ENCODE measurements at regions not wholly inside any gene's neighbourhood (a gene's known extent, or its start where the extent isn't known, plus 50 kb on each side); places are given as distances from the start of the nearest gene placed in this dataset.

DNA sequence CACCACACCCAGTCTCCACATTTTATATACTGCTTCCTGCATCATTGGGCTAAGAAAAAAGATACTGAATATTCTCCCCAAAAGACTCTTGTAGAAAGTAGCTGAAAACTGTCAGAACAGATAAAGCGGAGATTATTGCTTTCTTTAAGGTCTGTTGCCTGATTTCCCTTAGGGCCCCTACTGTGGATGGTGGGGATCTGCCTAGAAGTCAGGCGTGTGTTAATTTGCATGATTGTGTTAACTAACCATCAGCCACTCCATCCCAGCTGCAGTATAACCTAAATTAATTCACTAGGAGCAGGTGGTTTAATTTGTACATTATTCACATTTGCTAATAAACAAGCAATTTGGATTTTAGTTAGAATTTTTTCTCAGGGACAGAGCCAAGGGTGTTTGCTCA is 360.3 kb downstream of the FBXW7 start:
- ATAC-seq (no peak), DNase-seq (no peak)
- Mint-ChIP-seq H3K27ac (no peak overlapping the region), H3K4me1 (no peaks in the 10 kb centered on the region), H3K36me3 (no peaks in the 10 kb centered on the region), H3K27me3 (no peaks in the 10 kb centered on the region), H3K9me3 (ENCODE audit: low read depth) (no peaks in the 10 kb centered on the region), H3K4me3 (no peak overlapping the region)
- CTCF ChIA-PET = no interaction called here

DNA sequence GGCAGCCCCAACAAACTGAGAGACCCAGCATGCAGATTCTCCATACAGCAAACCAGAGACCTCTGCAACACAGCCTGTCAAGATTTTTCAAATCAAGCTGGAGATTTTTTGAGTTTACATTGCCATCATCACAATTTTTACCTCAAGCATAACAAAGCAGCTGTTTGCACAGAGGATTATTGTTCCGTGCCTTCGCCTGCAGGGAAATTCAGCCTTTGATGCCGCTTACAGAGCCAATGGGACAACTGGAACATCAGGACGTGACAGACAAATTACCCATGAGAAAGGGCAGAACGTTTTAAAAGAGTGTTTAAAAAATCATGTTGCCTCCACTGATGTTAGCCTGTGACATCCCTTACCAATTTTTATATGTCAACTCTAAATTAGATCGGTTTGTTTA is 363.7 kb downstream of the FBXW7 start:
- CTCF ChIA-PET = no interaction called here
- Mint-ChIP-seq H3K36me3 (no peaks in the 10 kb centered on the region), H3K27ac (no peak overlapping the region), H3K4me1 (no peaks in the 10 kb centered on the region), H3K4me3 (no peak overlapping the region), H3K27me3 (no peaks in the 10 kb centered on the region), H3K9me3 (ENCODE audit: low read depth) (no peaks in the 10 kb centered on the region)
- ATAC-seq = no peak
- no peak for DNase-seq

DNA sequence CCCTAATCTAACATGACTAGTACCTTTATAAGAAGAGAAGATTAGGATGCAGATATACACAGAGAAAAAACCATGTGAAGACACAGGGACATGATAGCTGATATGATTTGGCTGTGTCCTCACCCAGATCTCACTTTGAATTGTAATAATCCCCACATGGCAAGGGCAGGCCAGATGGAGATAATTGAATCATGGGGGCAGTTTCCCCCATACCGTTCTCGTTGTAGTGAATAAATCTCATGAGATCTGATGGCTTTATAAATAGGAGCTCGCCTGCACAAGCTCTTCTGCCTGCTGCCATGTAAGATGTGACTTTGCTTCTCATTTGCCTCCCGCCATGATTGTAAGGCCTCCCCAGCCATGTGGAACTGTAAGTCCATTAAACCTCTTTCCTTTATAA is 364.3 kb downstream of the FBXW7 start:
- H3K27me3 Mint-ChIP-seq = no peaks in the 10 kb centered on the region
- no peak for ATAC-seq
- no peaks in the 10 kb centered on the region for H3K9me3 Mint-ChIP-seq (ENCODE audit: low read depth)
- no peak for DNase-seq
- no peaks in the 10 kb centered on the region for H3K36me3 Mint-ChIP-seq
- CTCF ChIA-PET = no interaction called here
- no peak overlapping the region for H3K27ac Mint-ChIP-seq
- no peak overlapping the region for H3K4me3 Mint-ChIP-seq
- H3K4me1 Mint-ChIP-seq = no peaks in the 10 kb centered on the region

DNA sequence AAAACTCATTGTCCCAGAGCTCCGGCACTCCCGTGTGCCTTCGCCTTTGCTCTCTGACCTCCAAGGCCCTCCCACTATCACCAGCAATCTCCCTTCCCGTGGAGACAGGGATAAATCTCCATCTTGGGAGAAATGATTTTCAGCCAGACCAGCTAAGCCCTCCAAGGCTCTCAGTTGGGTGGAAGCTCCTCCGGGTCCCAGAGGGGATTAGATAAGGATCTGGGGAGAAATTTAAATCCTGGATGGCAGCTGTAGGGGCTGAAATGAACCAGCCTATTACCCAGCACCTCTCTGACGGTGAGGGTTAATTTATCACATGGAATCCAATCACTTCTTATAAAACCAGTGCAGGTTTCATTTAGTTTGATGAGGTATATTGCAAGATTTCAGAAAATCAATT is 366.2 kb downstream of the FBXW7 start:
- ATAC-seq (no peak), DNase-seq (no peak)
- Mint-ChIP-seq H3K27ac (no peak overlapping the region), H3K9me3 (ENCODE audit: low read depth) (no peaks in the 10 kb centered on the region), H3K4me3 (no peak overlapping the region), H3K4me1 (no peaks in the 10 kb centered on the region), H3K27me3 (no peaks in the 10 kb centered on the region), H3K36me3 (no peaks in the 10 kb centered on the region)
- CTCF ChIA-PET = no interaction called here

DNA sequence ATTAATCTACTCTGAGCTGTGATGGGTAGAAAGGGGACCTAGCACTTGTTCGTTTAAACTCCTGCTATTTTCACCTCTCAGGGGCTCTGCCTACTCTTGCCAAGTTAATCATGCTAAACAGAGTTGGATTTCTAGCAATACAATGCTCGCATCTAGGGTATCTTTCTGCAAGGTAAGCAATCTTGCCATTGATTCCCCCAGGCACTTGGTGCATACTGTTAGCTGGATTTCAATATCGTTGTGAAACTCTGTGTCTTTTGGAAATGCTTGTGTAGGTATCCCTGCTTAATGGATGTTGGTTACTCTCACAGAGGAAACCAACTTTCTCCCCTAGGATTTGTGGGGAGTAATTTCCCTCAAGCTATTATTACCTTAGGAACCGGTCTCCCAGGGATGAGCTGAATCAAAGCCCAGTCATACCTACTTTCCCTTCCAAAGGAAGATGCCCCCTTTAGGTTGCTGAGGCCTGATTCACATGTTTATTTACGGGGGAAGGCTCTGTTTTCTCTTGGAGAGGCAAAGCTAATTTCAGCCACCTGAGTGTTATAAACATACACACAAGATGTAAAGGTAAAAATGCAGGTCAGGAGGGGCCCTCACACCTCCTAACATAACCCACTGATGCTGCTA is 366.8 kb downstream of the FBXW7 start:
- ATAC-seq (no peak), DNase-seq (no peak)
- H3K27ac Mint-ChIP-seq = no peak overlapping the region
- H3K9me3 Mint-ChIP-seq (ENCODE audit: low read depth) = no peaks in the 10 kb centered on the region
- CTCF ChIA-PET = no interaction called here
- H3K4me3 Mint-ChIP-seq = no peak overlapping the region
- peaks cover 5% of the 10 kb centered on the region for H3K27me3 Mint-ChIP-seq
- no peaks in the 10 kb centered on the region for H3K4me1 Mint-ChIP-seq
- H3K36me3 Mint-ChIP-seq = no peaks in the 10 kb centered on the region

DNA sequence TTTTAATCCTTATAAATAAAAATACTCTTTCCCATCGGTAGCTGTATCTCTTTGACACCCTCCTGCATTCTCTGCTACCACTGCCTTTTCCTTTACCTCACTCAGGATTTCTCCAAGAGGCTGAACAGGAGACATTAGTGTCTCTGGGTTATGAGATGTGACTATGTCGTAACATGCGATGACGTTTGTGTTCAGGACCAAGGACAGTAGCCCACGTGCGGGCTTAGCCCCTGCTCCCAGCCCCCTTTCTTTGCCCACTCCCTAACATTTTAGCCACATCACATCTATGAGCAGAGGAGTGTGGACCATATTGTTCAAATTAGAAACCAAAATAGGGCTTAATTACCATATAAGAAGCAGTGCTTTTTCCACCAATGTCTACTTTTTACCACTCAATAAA is 369.3 kb downstream of the FBXW7 start:
- Mint-ChIP-seq H3K9me3 (ENCODE audit: low read depth) (no peaks in the 10 kb centered on the region), H3K27ac (no peak overlapping the region), H3K27me3 (peaks cover 11% of the 10 kb centered on the region), H3K4me3 (no peak overlapping the region), H3K4me1 (no peaks in the 10 kb centered on the region), H3K36me3 (no peaks in the 10 kb centered on the region)
- DNase-seq (no peak), ATAC-seq (no peak)
- CTCF ChIA-PET = no interaction called here

DNA sequence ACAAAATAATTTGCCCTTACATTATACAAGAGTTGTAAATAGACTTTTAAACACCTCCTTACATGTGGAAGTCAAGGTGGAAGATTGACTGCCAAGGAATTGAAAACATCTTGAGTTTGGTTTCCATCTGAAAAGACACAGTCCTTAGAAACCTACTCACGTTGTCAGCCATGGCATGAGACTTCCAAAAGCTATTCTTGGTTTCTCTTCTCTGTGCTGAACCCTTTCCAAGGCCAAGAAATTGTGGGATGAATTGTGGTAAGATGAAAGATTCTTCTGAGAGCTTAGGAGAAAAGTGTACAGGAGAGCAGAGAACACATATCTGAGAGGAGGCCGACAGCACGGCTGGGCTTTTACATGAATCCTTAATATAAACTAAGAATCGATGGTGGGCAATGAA is 370.0 kb downstream of the FBXW7 start:
- Mint-ChIP-seq H3K4me1 (no peaks in the 10 kb centered on the region), H3K9me3 (ENCODE audit: low read depth) (no peaks in the 10 kb centered on the region), H3K27me3 (peaks cover 11% of the 10 kb centered on the region), H3K27ac (no peak overlapping the region), H3K36me3 (no peaks in the 10 kb centered on the region), H3K4me3 (no peak overlapping the region)
- CTCF ChIA-PET = no interaction called here
- DNase-seq = no peak
- ATAC-seq = no peak

DNA sequence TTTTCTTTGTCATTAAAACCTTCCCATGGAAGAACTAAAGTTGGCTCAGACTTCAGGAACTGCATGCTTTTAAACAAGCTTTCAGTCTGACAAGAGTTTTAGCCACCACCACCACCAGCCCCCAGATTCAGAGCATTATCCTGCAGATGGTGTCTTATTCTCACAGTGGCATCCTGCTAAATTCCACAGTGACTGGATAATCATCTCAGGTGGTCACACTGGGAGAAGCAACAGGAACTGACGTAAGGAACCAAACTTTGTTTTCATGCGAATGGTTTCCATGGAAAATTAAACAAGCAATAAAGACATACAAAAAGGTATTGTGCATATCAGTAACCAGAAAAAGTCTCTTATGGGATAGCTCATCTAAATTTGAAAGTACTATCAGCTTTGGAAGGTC is 370.7 kb downstream of the FBXW7 start:
- Mint-ChIP-seq H3K9me3 (ENCODE audit: low read depth) (no peaks in the 10 kb centered on the region), H3K36me3 (no peaks in the 10 kb centered on the region), H3K4me3 (no peak overlapping the region), H3K27ac (no peak overlapping the region), H3K27me3 (peaks cover 11% of the 10 kb centered on the region), H3K4me1 (no peaks in the 10 kb centered on the region)
- no peak for ATAC-seq
- no peak for DNase-seq
- CTCF ChIA-PET = no interaction called here

DNA sequence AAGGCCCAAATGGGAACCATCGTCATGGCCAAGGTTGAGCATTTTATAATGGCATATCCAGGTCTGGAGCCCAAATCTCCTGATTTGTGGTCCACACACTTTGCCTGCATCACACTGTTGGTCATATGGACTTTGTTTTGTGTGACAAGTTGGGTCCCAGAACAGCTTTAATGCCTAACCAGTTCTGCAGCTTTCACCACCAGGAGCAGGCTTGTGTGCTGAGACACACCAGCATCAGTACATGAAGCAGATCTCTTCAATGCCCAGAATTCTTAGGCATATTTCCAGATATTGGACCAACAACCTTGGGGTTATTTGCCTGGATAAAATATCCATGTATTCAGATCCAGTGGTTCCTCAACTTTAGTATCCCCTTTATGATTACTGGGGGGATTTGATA is 371.3 kb downstream of the FBXW7 start:
- Mint-ChIP-seq H3K36me3 (no peaks in the 10 kb centered on the region), H3K4me1 (no peaks in the 10 kb centered on the region), H3K4me3 (no peak overlapping the region), H3K27ac (no peak overlapping the region), H3K9me3 (ENCODE audit: low read depth) (no peaks in the 10 kb centered on the region), H3K27me3 (peaks cover 11% of the 10 kb centered on the region)
- DNase-seq = no peak
- no peak for ATAC-seq
- CTCF ChIA-PET = no interaction called here

DNA sequence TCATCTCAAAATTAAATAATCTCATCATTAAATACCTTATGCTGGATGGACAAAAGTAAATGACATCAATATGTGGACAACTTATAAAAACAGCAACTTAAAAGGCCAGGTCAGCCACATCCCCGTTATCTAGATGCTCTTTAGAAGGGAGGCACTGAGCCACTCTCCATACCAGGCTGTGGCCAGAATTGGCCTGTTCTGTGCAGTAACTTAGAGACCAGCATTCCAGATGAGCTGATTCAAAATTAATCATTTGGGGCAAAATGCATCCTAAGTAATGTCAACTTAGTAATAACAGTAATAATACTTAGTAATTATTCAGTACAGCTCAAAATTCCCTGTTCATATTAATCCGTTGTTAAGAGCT is 373.6 kb downstream of the FBXW7 start:
- no peak overlapping the region for H3K27ac Mint-ChIP-seq
- H3K4me1 Mint-ChIP-seq = peaks cover 2% of the 10 kb centered on the region
- no peak for DNase-seq
- H3K4me3 Mint-ChIP-seq = no peak overlapping the region
- no peaks in the 10 kb centered on the region for H3K9me3 Mint-ChIP-seq (ENCODE audit: low read depth)
- H3K27me3 Mint-ChIP-seq = peaks cover 11% of the 10 kb centered on the region
- CTCF ChIA-PET = no interaction called here
- H3K36me3 Mint-ChIP-seq = no peaks in the 10 kb centered on the region
- ATAC-seq = no peak

DNA sequence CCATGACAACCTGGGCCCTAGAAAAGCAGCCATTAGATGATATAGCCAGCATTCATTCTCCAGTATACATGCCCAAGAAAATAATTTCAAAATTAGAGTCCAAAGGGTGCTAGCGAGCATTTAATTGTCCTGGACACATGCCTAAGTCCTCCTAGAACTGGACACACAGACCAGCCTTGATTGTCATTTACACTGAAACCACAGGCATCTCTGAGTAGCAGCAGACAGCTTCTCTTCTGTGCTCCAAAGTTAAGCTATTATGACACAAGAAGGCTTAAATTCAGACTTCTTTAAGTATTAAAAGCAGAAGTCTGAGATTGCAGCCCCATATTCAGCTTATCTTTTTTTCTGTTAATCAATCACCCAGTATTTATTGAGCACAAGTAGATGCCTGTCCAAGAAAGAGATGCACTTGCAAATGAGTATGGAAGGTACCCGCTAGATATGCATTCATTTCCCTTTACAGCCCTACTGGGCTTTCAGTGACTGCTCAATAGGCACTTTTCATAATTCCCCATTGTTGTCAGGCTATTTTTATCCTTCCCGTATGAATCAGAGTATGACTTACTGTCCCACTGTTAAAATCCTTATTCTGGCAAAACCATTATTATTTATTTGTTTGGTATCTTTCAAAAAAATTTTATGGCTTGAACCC is 374.1 kb downstream of the FBXW7 start:
- ATAC-seq (no peak), DNase-seq (no peak)
- Mint-ChIP-seq H3K4me1 (peaks cover 2% of the 10 kb centered on the region), H3K4me3 (no peak overlapping the region), H3K27me3 (peaks cover 11% of the 10 kb centered on the region), H3K36me3 (no peaks in the 10 kb centered on the region), H3K9me3 (ENCODE audit: low read depth) (no peaks in the 10 kb centered on the region), H3K27ac (no peak overlapping the region)
- CTCF ChIA-PET = no interaction called here

DNA sequence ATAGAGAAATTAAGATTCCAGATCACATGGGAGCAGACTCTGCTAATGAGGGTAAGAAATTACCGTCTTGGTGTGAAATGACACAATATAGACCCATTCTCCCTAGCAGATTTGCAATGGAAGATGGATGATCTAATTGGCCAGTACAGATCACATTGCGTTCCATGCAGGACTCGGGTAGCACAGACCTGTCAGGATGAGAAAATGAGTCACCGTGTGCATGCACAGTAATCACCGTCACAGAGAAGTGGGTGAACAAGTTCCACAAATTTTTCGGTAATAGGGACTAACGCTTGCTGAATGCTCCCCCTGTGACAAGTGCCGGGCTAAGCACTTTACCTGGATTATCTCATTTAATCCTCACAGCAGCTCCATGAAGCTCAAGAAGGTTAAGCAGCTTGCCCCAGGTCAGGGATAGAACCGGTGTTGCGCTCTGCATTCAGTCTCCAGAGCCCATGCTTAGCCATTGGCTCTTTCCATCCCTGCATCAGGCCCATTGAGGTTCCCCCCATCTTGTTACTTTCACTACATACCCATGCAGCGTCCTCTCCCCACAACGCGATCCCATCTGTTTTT is 375.6 kb downstream of the FBXW7 start:
- Mint-ChIP-seq H3K4me3 (no peak overlapping the region), H3K27me3 (peaks cover 11% of the 10 kb centered on the region), H3K36me3 (no peaks in the 10 kb centered on the region), H3K9me3 (ENCODE audit: low read depth) (no peaks in the 10 kb centered on the region), H3K27ac (no peak overlapping the region), H3K4me1 (peaks cover 2% of the 10 kb centered on the region)
- DNase-seq = no peak
- CTCF ChIA-PET = interaction anchor here (0.8 kb wide), 1 partner anchor 10 kb away, joined by 3 read pairs; no protein-coding TSS in a partner anchor
- ATAC-seq = no peak

DNA sequence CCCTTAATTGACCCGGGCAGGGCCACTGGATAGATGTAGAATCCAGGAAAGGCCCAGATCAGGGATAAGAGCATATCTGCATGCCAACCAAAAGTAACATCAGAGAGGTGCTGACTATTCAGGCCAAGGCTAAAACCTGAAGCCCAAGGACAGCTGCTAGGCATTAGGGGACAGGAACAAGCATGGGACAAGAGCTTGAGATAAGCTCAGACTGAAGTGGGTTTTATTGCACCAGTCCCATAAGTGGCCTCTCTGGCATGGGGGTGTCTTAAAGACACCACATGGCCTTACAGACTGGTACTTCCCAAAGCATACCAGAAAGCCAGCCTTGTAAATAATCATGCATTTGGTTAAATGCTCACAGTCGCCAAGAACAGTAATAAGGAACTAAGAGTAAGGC is 376.1 kb downstream of the FBXW7 start:
- no peaks in the 10 kb centered on the region for H3K9me3 Mint-ChIP-seq (ENCODE audit: low read depth)
- H3K27me3 Mint-ChIP-seq = peaks cover 11% of the 10 kb centered on the region
- no peak overlapping the region for H3K27ac Mint-ChIP-seq
- CTCF ChIA-PET = no interaction called here
- H3K4me1 Mint-ChIP-seq = peaks cover 8% of the 10 kb centered on the region
- no peak for ATAC-seq
- no peak overlapping the region for H3K4me3 Mint-ChIP-seq
- H3K36me3 Mint-ChIP-seq = no peaks in the 10 kb centered on the region
- DNase-seq = no peak

DNA sequence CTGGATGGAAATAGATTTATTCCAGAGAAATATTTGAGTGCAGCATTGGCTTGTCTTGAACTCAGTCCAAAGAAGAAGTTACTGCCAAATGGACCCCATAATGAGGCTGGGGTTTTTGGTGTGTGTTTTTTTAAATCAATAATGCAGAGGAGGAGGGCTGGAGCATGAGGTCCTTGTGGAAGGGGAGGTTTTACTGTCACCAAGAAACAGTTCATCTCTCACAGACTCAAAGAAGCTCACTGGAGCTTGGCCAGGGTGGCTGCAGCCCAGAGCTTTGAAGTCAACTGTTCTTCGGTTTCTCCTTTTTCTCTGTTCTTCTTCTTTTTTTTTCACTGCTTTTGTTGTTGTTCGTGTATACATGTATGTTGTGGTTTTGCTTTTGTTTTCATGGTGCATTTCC is 377.7 kb downstream of the FBXW7 start:
- CTCF ChIA-PET = no interaction called here
- no peak overlapping the region for H3K27ac Mint-ChIP-seq
- peaks cover 11% of the 10 kb centered on the region for H3K4me1 Mint-ChIP-seq
- H3K9me3 Mint-ChIP-seq (ENCODE audit: low read depth) = no peaks in the 10 kb centered on the region
- peaks cover 6% of the 10 kb centered on the region for H3K27me3 Mint-ChIP-seq
- no peaks in the 10 kb centered on the region for H3K36me3 Mint-ChIP-seq
- H3K4me3 Mint-ChIP-seq = no peak overlapping the region
- no peak for DNase-seq
- ATAC-seq = no peak

Measured in activated CD8-positive, alpha-beta memory T cell treated with anti-CD3 and anti-CD28 coated beads, Interleukin-2, amount 10 ng/mL, durations not matched to agents 7 days and 5 days (primary cell).